ENCODE measurements at regions not wholly inside any gene's neighbourhood (a gene's known extent, or its start where the extent isn't known, plus 50 kb on each side); places are given as distances from the start of the nearest gene placed in this dataset.
A peak's percentile ranks its signal among the peaks of the same experiment; 100 is the strongest.
"Not testable (repeated sequence)": the region's sequence is repeated elsewhere in the genome, so short reads cannot be mapped to it uniquely, and the experiment has no call there.

DNA sequence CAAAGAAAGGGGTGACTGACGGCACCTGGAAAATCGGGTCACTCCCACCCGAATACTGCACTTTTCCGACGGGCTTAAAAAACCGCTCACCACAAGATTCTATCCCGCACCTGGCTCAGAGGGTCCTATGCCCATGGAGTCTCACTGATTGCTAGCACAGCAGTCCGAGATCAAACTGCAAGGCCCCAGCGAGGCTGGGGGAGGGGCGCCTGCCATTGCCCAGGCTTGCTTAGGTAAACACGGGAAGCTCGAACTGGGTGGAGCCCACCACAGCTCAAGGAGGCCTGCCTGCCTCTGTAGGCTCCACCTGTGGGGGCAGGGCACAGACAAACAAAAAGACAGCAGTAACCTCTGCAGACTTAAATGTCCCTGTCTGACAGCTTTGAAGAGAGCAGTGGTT, 327.0 kb upstream of the MEIS2 start:
- not testable (repeated sequence) for DNase-seq

DNA sequence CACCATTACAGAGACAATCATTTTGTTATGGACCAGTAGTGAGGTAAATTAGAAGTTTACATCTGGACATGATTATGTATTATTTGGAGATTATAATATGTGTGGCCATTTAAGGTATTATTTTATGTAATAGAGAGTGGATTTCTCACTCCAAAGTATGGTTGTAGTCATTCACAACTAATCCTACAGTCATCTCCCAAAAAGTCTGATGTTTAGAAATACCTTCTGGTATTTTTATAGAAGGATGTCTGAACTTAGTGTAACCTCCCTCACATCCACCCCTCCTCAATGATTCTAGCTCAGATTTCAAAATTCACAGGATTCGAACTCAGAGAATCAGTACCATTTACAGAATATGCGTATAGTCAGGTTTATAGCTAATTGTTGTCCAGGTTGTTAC, 346.6 kb upstream of the MEIS2 start:
- no peak for DNase-seq

DNA sequence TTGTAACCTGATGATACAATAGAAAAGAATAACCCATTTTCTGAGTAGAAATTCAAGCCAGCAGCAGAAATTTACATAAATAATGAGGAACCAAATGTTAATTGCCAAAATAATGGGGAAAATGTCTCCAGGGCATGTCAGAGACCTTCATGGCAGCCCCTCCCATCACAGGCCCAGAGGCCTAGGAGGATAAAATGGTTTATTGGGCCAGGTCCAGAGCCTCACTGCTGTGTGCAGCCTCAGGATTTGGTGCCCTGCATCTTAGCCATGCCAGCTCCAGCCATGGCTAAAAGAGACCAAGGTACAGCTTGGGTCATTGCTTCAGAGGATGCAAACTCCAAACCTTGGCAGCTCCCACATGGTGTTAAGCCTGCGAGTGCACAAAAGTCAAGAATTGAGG, 352.1 kb upstream of the MEIS2 start:
- no peak for DNase-seq

DNA sequence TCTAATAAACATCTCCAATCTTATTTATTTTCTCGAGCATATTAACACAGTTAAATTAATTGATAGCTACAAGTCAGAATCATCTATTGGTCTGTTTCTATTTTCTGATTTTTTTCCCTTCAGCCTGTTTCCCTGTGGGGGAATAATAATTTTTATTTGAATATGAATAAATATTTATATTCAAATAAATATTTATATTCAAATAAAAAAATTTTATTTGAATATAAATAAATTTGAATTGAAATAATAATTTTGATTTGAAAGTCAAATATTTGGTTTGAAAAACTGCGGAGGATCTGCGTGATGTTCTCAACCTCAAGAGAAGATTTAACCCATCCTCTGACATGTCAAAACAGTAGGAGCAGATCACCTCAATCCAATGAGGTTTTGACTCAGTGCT, 380.1 kb upstream of the MEIS2 start:
- DNase-seq: no peak

DNA sequence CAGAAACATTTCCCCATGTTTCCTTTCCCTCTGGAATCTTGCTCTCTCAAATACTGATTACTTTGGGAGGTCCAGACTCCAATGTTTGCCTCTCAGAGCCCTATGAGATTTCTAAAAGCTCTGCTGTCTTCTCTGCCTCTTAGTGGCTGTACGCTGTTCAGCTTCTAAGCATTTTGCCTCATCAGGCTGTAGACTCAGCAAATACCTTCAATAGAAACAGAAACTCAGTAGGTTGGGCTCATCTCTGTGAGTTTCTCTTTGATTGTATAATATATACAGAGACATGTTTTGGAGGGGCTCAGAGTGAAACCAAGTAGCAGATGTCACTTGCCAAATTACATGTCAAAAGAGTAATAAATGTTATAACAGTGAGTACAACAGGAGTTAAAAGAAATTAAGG, 380.8 kb upstream of the MEIS2 start:
- DNase-seq: no peak

DNA sequence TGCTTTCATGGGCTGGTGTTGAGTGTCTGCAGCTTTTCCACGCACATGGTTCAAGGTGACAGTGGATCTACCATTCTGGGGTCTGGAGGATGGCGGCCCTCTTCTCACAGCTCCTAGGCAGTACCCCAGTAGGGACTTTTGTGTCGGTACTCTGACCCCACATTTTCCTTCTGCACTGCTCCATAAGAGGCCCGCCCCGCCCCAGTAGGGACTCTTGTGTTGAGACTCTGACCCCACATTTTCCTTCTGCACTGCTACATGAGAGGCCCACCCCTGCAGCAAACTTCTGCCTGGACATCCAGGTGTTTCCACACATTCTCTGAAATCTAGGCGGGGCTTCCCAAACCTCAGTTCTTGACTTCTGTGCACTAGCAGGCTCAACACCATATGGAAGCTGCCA, 383.4 kb upstream of the MEIS2 start:
- DNase-seq: no peak

DNA sequence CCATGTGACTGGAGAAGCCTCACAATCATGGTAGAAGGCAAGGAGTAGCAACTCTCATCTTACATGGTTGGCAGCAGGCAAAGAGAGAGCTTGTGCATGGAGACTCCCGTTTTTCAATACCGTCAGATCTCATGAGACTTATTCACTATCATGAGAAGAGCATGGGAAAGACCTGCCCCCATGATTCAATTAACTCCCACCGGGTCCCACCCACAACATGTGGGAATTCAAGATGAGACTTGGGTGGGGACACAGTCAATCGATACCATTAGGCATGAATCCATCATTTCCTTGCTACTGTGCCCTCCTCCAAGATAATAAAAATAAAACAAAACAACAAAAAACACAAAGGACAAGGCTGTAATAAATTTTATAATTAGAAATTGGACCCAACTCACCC, 384.7 kb upstream of the MEIS2 start:
- DNase-seq: no peak

DNA sequence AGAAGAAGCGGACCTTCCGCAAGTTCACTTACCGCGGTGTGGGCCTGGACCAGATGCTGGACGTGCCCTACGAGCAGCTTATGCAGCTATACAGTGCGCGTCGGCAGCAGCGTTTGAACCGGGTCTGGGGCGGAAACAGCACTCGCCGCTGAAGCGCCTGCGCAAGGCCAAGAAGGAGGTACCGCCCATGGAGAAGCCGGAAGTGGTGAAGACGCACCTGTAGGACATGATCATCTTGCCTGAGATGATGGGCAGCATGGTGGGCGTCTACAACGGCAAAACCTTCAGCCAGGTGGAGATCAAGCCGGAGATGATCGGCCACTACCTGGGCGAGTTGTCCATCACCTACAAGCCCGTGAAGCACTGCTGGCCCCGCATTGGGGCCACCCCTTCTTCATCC, 390.4 kb upstream of the MEIS2 start:
- no peak for DNase-seq

DNA sequence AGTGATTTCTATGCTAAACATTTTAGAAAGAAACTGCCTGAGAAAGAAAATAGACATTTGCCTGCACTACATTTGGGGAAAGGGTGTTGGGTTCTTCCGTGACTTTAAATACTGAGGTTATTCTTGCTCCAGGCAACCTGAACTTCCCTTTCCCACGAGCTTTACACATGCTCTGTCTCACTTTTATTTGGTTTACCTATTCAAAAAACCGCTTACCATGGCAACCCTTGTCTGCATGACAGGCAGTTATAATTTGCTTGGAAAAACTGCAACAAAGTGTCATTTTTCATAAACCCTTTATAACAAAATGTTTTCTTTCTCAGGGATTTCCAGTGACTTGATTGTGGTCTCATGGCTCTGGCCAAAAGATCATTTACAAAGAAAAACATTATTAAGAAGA, 416.3 kb upstream of the MEIS2 start:
- no peak for DNase-seq

DNA sequence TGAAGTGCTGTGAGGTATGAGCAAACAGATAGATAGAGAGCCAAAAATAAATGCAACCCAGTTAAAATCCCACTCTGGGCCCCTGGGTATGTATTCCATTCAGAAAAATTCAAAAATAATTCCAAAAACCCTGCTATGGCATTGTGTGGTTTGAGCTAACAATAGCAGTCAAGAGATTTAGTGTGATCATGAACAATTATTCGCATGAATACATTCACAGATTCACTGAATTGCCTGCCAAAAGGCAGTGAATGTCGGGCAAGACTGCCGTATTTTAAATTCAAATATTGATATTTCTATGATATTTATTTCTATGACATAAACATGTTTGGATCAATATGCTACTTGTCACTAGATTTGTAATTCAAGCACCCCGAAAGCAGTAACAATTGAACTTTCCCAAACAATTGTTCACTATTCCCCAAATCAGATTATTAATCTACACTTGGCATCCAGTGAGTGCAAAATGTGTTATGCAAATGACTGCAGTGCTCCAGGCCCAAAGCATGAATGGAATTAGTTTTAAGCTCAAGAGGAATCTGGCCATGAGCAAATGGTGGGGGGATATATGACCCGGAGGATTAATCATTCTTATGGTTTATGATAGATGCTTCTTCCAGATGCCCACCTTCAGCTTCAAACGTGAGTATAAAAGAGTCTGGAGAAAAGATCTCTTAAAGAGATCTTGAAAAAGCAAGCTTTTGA, 417.0 kb upstream of the MEIS2 start:
- DNase-seq: no peak

DNA sequence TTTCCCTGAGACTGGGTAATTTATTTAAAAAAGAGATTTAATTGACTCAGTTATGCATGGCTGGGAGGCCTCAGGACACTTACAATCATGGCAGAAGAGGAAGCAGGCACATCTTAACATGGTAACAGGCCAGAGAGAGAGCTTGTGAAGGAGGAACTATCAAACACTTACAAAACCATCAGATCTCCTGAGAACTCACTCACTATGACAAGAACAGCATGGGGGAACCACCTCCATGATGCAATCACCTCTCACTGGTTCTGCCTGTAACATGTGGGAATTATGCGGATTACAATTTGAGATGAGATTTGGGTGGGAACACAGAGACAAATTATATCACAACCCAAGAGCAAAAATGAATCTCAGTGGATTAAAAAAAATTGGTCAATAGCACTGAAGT, 416.0 kb upstream of the TMCO5A start:
- no peak for DNase-seq

DNA sequence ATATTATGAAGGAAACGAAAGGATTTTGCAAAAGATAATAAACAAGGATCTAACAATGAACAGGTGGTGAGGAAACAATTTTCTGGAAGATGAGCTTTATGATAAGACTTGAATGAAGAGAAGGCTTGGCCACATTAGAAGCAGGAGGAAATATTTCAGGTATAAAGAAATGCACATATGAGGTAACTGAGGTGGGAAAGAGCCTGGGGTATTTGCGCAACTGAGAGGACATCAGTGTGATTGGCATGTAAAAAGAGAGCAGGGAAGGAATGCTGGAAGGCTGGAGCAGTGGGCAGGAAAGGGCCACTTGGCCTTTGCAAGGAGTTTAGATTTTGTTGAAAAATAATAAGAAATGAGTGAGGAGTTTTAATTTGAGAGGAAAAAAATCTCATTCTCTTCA, 414.4 kb upstream of the TMCO5A start:
- DNase-seq: no peak

DNA sequence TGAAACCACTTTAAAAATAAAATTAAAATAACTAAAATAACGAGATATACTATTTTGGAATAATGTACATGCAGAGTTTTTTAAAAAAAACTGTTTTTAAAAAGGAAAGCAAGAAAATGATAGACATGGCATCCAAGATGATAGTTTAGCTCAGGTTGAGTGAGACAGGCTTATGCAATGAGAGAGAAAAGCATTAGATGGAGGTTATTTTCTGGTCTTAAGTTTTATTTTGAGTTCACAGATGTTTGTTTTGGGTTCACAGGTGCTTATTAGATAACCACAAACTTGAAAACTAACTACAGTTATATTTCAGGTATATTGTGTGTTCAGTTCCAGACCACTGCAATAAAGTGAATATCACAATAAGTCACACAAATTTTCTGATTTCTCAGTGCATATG, 413.6 kb upstream of the TMCO5A start:
- DNase-seq: no peak

DNA sequence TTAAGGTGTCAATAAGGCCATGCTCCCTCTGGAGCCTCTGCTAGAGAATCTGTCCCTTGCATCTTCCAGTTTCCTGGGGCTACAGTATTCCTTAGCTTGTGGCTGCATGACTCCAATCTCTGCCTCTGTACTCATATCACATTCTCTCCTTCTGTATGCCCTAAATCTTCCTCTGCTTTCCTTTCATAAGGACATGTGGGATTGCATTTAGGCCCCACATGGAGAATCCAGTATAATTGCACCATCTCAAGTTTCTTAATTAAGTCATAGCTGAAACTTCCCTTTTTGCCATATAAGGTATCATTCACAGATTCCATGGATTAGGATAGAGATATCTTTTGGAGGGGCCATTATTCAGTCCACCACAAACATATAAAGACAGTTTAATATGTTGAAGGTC, 409.8 kb upstream of the TMCO5A start:
- DNase-seq: no peak

DNA sequence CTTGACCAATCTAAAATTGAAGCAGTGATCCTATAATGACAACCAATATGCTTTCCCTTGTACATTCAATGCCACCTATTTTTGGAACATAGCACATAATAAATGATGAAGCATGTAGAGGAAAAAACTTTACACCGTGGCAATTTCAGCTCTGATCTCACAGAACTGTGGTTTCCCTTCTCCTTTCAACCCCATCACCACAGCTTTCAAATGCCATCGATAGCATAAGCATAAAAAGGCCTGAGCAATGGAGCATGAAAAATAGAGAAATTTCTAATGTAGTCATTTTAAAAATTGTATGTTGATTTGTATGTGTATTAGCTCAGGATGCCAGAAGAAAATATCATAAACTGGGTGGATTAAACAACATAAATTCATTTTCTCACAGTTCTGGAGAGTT, 406.0 kb upstream of the TMCO5A start:
- DNase-seq: no peak

DNA sequence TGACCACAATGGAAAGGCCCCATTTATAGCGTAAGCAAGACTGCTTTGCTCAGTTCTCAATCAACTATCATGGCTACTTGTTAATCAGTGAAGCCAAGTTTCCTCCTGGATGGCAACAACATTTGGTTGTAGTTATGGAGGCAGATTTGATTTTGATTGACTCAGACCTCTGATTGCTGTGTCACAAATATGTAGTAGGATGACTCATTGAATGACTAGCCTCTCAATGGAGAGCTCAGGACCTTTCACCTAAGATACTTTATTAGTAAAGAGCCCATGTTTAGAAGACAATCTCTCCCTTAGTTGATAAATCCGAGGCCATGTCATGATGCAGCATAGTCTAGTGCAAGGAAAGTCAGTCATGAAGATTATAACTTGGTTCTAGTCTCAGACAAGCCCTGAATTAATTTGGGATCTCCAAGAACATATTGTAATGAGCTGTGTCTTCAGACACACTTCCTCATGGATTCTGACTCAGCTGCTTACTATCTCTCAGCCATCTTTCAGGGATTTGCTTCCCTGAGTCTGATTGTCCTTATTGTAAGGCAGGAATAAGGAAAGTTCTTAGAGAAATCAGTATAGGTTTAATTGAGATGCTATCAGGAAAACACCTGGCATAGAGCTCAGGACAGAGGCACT, 397.4 kb upstream of the TMCO5A start:
- DNase-seq: no peak

DNA sequence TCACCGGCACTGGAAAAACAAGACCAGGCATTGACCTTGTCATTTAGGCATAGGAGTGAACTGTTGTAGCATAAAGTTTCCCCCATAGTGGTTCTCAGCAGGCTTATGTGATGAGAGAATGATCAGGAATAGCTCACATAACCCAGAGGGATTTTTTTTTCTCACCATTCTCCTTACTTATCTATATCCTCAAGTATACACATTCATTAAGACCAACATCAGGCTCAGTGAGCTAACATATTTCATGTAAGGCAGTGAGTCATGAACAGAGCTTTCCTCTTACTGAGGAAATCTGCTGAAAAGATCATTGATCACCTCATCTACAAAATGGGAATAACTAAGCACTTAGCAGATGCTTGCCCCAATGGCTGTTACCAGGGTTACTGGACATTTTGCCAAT, 396.6 kb upstream of the TMCO5A start:
- DNase-seq: no peak

DNA sequence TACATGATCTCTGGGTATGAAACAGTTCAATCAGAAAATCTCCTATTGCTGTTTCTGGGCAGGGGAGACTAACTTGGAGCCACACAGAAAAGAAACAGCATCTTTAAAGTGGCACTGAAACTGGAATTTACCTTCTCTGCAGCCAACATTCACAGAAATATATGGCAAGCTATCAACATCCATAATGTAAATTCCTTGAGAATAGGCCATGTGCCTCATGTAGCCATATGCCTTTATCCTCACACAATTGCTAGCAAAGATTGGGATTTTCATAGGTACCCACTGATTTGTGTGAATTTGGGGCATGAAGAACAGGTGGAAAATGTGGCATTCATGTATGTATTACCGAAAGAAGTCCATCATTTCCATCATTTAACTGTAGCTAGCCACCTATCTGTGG, 386.3 kb upstream of the TMCO5A start:
- DNase-seq: no peak

DNA sequence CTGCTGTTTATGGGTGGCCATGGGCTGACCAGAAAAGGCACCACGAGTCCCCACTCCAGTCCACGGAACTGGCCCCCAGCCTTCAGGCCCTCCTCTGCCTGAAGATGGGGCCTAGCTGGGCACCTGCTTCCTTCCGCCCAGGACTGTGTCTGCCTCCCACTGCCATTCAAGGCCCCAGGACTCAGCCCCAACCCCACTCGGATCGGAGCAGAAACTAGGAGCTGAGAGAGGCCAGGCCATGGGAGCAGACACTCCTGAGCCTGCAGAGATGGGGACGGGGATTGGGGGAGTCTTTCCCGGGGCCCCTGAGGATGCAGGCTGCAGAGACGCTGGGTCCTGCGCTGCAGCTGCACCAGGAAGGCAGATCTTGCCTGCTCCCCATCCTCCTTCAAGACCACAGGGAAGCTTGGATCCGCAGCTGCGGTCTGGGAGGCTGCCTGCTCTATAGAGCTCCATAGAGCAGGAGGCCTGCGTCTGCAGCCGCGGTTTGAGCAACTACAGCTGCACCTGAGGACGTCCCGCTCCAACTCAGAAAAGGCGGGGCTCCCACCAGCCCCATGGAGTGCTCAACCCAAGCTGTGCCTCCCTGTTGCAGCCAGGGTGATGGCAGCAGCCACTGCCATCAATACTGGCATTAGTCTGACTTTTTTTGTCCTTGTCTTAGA, 383.9 kb upstream of the TMCO5A start:
- peak; percentile 0 for DNase-seq

DNA sequence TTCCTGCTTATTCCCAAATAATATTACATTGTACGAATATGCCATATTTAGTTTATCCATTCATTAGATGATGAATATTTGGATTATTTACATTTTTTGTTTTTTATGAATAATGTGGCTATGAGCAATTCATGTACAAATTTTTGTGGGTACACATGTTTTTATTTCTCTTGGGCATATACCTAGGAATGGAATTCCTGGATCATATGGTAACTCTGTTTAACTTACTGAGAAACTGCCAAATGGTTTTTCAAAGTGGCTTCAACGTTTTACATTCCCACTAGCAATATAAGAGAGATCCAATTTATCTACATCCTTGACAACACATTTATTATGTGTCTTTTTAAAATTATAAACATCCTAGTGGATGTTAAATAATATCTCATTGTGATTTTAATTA, 362.0 kb upstream of the TMCO5A start:
- no peak for DNase-seq

DNA sequence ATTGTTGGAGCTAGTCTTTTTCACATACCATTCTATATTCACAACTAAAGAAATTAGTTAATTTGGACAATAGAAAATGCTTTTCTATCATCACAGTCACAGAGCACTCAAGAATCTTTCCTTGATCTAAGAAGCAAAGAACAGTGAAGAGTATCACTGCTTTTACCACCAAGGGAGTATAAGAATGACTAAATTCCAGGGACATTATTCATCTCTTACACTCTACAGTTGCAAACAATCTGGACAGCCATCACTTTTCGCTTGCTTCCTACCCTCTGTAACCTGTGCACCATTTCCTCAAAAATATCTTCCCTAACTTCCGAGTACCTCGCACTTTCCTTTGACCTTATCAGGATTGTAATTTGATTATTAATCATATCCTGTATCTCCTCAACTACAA, 359.5 kb upstream of the TMCO5A start:
- DNase-seq: no peak

DNA sequence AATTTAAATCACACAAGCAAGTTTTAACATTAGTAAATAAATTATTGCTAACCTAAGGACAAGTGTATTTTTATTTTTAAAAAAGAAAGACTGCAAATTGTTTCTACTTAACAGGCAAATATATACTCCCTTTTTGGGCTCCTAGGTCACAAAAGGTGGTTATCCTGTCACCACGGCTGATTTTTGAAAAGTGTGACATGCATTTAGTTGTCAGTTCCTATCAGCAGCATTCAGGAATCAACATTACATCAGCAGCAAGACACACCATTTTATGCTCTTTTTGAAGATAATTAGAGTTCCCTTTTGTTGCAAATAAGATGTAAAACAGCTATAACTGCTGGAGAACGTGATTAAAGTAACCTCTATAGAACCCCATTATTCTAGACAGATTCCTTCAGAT, 357.5 kb upstream of the TMCO5A start:
- DNase-seq: no peak

DNA sequence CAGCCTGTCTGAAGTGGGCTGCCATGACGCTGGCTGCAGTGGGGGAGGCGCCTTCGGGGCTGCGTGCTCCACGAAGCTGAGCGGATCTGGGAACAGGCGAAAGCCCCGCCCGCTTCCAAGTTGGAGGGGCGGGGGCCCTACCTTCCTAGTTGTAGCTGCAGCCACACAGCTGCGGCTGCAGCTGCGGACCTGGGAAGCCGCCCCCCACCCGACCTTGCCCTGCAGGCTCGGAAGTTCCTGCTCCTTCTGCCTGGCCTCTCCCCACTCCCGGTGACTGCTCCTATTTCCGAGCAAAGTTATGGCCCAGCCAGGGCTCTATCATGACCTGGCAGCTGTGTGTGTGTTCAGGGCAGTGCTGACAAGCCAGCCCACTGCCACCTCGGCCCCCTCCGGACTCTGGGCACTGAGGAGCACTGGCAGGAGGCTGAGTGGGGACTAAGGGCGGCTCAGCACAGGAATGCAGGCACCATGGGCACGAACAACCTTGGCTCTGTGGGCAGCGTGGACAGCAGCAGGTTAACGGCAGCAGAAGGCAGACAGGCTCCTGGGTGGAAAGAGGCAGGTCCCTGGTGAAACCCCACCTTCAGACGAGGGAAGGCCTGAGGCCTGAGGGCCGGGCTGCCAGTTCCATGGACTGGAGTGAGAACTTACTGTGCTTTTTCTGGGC, 352.4 kb upstream of the TMCO5A start:
- DNase-seq: no peak

DNA sequence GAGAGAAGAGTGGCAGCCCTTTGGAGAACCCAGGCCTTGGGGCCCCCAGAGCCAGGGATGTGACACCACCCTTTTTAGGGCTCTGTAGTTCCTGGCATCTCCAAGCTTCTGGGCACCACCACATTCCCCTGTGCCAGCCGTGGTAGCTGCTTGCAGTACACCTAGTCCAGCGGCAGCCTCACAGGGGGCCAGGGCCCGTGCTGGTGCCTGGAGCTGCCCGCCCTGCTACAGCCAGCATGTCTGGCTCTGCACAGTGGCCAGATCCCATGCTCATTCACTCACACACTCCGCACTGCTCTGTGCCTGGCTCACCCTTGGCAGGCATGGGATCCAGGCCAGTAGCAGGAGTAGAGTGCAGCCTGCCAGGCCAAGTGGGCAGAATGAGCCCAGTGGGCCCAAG, 351.6 kb upstream of the TMCO5A start:
- DNase-seq: no peak
